HG02885 (cell line): ENCODE measurements at regions not wholly inside any gene's neighbourhood (a gene's known extent, or its start where the extent isn't known, plus 50 kb on each side); places are given as distances from the start of the nearest gene placed in this dataset.
A peak's percentile ranks its signal among the peaks of the same experiment; 100 is the strongest.

Source experiments
- ATAC-seq: cut with Tn5 transposase; IDR thresholded peaks from one replicate; pipeline ENCODE4 v1.9.1; 2021; ENCODE audit warnings: mild to moderate bottlenecking; ENCODE audit not compliant: unreplicated experiment, poor library complexity

GRCh38 chr7:22676385-22676784, 50.6 kb upstream of the IL6 start:
- ATAC-seq = peak; percentile 57

- no peak for ATAC-seq
Measured at GRCh38 chr7:22675917-22676343, 51.1 kb upstream of the IL6 start.

GRCh38 chr7:22675421-22675820, 51.6 kb upstream of the IL6 start:
- no peak for ATAC-seq

- peak; percentile 77 for ATAC-seq
Measured at GRCh38 chr7:22672846-22673680, 53.9 kb upstream of the IL6 start.

- ATAC-seq = no peak
Measured at GRCh38 chr7:22671177-22671879, 55.7 kb upstream of the IL6 start.

- no peak for ATAC-seq
Measured at GRCh38 chr7:22670422-22670815, 56.6 kb upstream of the IL6 start.

- ATAC-seq = no peak
Measured at GRCh38 chr7:22669692-22670421, 57.1 kb upstream of the IL6 start.

- no peak for ATAC-seq
Measured at GRCh38 chr7:22668971-22669401, 58.0 kb upstream of the IL6 start.

- ATAC-seq = no peak
Measured at GRCh38 chr7:22667562-22668239, 59.3 kb upstream of the IL6 start.

- no peak for ATAC-seq
Measured at GRCh38 chr7:22667187-22667561, 59.8 kb upstream of the IL6 start.

- ATAC-seq = no peak
Measured at GRCh38 chr7:22666732-22667131, 60.3 kb upstream of the IL6 start.

- ATAC-seq = no peak
Measured at GRCh38 chr7:22665923-22666322, 61.1 kb upstream of the IL6 start.

- ATAC-seq = no peak
Measured at GRCh38 chr7:22664988-22665798, 61.8 kb upstream of the IL6 start.

GRCh38 chr7:22663721-22664120, 63.3 kb upstream of the IL6 start:
- ATAC-seq = no peak

GRCh38 chr7:22663357-22663718, 63.7 kb upstream of the IL6 start:
- no peak for ATAC-seq

GRCh38 chr7:22662556-22663356, 64.2 kb upstream of the IL6 start:
- ATAC-seq = peak; percentile 58

GRCh38 chr7:22662036-22662435, 65.0 kb upstream of the IL6 start:
- peak; percentile 47 for ATAC-seq

- no peak for ATAC-seq
Measured at GRCh38 chr7:22660732-22661131, 66.3 kb upstream of the IL6 start.

GRCh38 chr7:22660293-22660692, 66.7 kb upstream of the IL6 start:
- ATAC-seq = no peak
